Endothelial cell of umbilical vein (primary cell): ENCODE measurements at regions not wholly inside any gene's neighbourhood (a gene's known extent, or its start where the extent isn't known, plus 50 kb on each side); places are given as distances from the start of the nearest gene placed in this dataset.

Experiments
- BruUV-seq: library from RNA; stranded (reverse); fragments of 400-500 nt; replicated peaks from 2 replicates; lab custom pipeline; 2021; lab: Mats Ljungman, UMichigan
- CTCF ChIA-PET: fragments of 300-600, 350-600 bp; sonication (Branson Sonifier 250); formaldehyde crosslinking; loops from one replicate; lab custom pipeline; 2021; ENCODE audit warnings: antibody characterized with exemption, inconsistent platforms; lab: Charles Lee
- POLR2A ChIA-PET: fragments of 300-600, 350-600 bp; sonication (Branson Sonifier 250); formaldehyde crosslinking; loops from one replicate; lab custom pipeline; 2021; ENCODE audit warnings: antibody characterized with exemption, inconsistent platforms; lab: Charles Lee
- DNase-seq: peaks from one replicate; pipeline ENCODE4 v3.0.0-alpha.2; 2011; ENCODE audit warnings: low read depth, low spot score
- FAIRE-seq: peaks from 2 replicates; lab custom pipeline; 2011; peaks lifted over from hg19 to GRCh38; lab: Jason Lieb, UNC
- H2AFZ ChIP-seq: 2 replicates; pipeline ENCODE4 v1.6.0; 2012; ENCODE audit warnings: low read depth, low read length, control low read depth, inconsistent platforms
- H3K27ac ChIP-seq: 2 replicates; pipeline ENCODE4 v1.5.1; 2011; ENCODE audit warnings: low read depth, mild to moderate bottlenecking, control low read depth, low read length, moderate library complexity; ENCODE audit not compliant: insufficient read depth
- H3K27me3 ChIP-seq, 2 experiments: 2 replicates each; pipeline versions ENCODE4 v1.6.0 to v1.6.1; 2011; ENCODE audit warnings: low read length in 2 of 2, mixed read lengths in 1 of 2; ENCODE audit not compliant: control insufficient read depth in 2 of 2, insufficient read depth in 2 of 2
- H3K36me3 ChIP-seq, 2 experiments: 2 replicates in 1 of 2; 3 replicates in 1 of 2; pipeline ENCODE4 v1.5.1; 2011; ENCODE audit warnings: low read length in 2 of 2, mild to moderate bottlenecking in 1 of 2, moderate library complexity in 1 of 2; ENCODE audit not compliant: control insufficient read depth in 2 of 2, insufficient read depth in 2 of 2; ENCODE audit errors: extremely low read depth in 1 of 2
- H3K4me1 ChIP-seq: 3 replicates; pipeline ENCODE4 v1.5.1; 2011; ENCODE audit warnings: mild to moderate bottlenecking, low read length; ENCODE audit not compliant: control insufficient read depth, insufficient read depth; ENCODE audit errors: extremely low read depth
- H3K4me2 ChIP-seq: 2 replicates; pipeline ENCODE4 v1.6.1; 2011; ENCODE audit warnings: low read length, control low read depth, mixed read lengths; ENCODE audit not compliant: insufficient read depth
- H3K4me3 ChIP-seq, 3 experiments: fragments of 200-600 bp in 1 of 3; sonication (generic), shearing (Covaris generic) in 1 of 3; replicated peaks in 1 of 3; 2 replicates each; pipeline ENCODE4 v1.5.1; 2011 to 2016; ENCODE audit warnings: control low read depth in 3 of 3, low read length in 3 of 3, mild to moderate bottlenecking in 2 of 3, inconsistent platforms in 1 of 3, low read depth in 1 of 3, moderate library complexity in 1 of 3; ENCODE audit not compliant: insufficient read depth in 1 of 3
- H3K79me2 ChIP-seq: 2 replicates; pipeline ENCODE4 v1.6.0; 2012; ENCODE audit warnings: low read length, inconsistent platforms; ENCODE audit not compliant: control insufficient read depth, insufficient read depth
- H3K9ac ChIP-seq: replicated peaks from 2 replicates; pipeline ENCODE3; 2011; ENCODE audit warnings: low read length, control low read depth; ENCODE audit not compliant: insufficient read depth; ENCODE audit errors: extremely low read depth
- H3K9me1 ChIP-seq: replicated peaks from 3 replicates; pipeline ENCODE4 v1.6.0; 2011; ENCODE audit warnings: mild to moderate bottlenecking, low read length; ENCODE audit not compliant: control insufficient read depth, insufficient read depth; ENCODE audit errors: extremely low read depth
- H3K9me3 ChIP-seq: replicated peaks from 2 replicates; pipeline ENCODE4 v1.5.1; 2012; ENCODE audit warnings: low read length, inconsistent platforms; ENCODE audit not compliant: control insufficient read depth, insufficient read depth
- H4K20me1 ChIP-seq: replicated peaks from 2 replicates; pipeline ENCODE3; 2011; ENCODE audit warnings: mild to moderate bottlenecking, low read length; ENCODE audit not compliant: control insufficient read depth, insufficient read depth; ENCODE audit errors: extremely low read depth
- EZH2 ChIP-seq: IDR thresholded peaks from 2 replicates; pipeline ENCODE4 v1.6.1; 2012; ENCODE audit warnings: borderline replicate concordance, low read depth, mild to moderate bottlenecking, moderate library complexity, low read length, inconsistent platforms; ENCODE audit not compliant: severe bottlenecking
- FOS ChIP-seq: IDR thresholded peaks from 2 replicates; pipeline ENCODE4 v1.6.1; 2011; ENCODE audit warnings: mild to moderate bottlenecking, low read length, moderate library complexity, borderline replicate concordance; ENCODE audit not compliant: insufficient read depth
- GATA2 ChIP-seq: IDR thresholded peaks from 2 replicates; pipeline ENCODE4 v1.7.0; 2011; ENCODE audit warnings: low read depth, mild to moderate bottlenecking, moderate library complexity, mixed read lengths, low read length; ENCODE audit not compliant: insufficient read length, insufficient read depth
- JUN ChIP-seq: IDR thresholded peaks from 2 replicates; pipeline ENCODE4 v1.6.1; 2011; ENCODE audit warnings: borderline replicate concordance, low read depth; ENCODE audit not compliant: insufficient read length, insufficient read depth
- MYC ChIP-seq: IDR thresholded peaks from one replicate; pipeline ENCODE4 v1.6.1; 2011; ENCODE audit warnings: mild to moderate bottlenecking, low read depth, low read length
- POLR2A ChIP-seq: IDR thresholded peaks from 2 replicates; pipeline ENCODE4 v1.6.1; 2012; ENCODE audit warnings: low read depth, mild to moderate bottlenecking, control low read depth, low read length
- POLR2AphosphoS5 ChIP-seq: IDR thresholded peaks from 2 replicates; pipeline ENCODE4 v1.6.1; 2012; ENCODE audit warnings: low read depth, mild to moderate bottlenecking, control low read depth, low read length, moderate library complexity; ENCODE audit not compliant: insufficient read depth
- dilution Hi-C: fragments of 300-500 bp; cut with MboI; formaldehyde crosslinking; loops from one replicate; pipeline ENCODE4 v1.15.0; 2019; ENCODE audit warnings: low sequenced_read_pairs; ENCODE audit not compliant: extremely low pct_ligation_motif_present
- intact Hi-C: fragments of 100-400 bp; cut with micrococcal nuclease; formaldehyde crosslinking; loops from one replicate; pipeline ENCODE4 v1.10.0; 2022
- TF ChIP-seq, protein P1 (sequence below): IDR thresholded peaks from 2 replicates; pipeline ENCODE4 v1.6.1; 2011; ENCODE audit not compliant: insufficient read depth, insufficient read length
- TF ChIP-seq, protein P2 (sequence below), 2 donors: IDR thresholded peaks; 1 replicate in 1 of 2; 2 replicates in 1 of 2; pipeline ENCODE4 v1.5.1; 2011; ENCODE audit warnings: low read length in 2 of 2, mild to moderate bottlenecking in 2 of 2, moderate library complexity in 2 of 2, control low read depth in 1 of 2, inconsistent platforms in 1 of 2, low read depth in 1 of 2; ENCODE audit not compliant: insufficient read depth in 1 of 2; ENCODE audit errors: extremely low read depth in 1 of 2

DNA sequence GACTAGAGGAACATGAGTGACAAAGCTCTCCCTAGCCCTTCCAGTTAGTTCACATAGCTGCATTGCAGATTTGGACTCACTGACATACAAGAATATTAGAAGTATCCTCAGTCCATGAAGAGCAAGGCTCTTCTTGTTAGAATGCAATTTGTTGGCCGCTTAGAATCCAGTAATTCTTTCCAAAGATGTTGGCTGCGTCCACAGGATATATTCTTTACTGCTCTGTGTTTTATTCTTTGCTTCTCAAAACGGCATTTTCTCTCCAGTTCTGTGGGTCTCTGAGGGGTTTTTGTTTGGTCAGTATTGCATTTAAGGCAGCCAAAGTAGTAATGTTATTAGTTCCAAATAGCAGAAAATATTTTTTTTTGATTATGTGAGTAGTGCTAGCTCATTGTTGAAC lies 588.6 kb downstream of the DNAJB9 start:
- Histone ChIP-seq H3K9ac (no peak overlapping the region), H4K20me1 (no peaks in the 10 kb centered on the region), H3K27ac (no peak overlapping the region), H3K4me2 (no peak overlapping the region), H3K79me2 (no peaks in the 10 kb centered on the region), H3K4me3 (no peak overlapping the region), H3K27me3 (no peaks in the 10 kb centered on the region), H3K36me3 (no peaks in the 10 kb centered on the region), H2AFZ (no peak overlapping the region), H3K4me1 (no peaks in the 10 kb centered on the region), H3K9me3 (no peaks in the 10 kb centered on the region), H3K9me1 (no peaks in the 10 kb centered on the region)
- TF ChIP-seq FOS (no peak), POLR2AphosphoS5 (no peak), GATA2 (no peak), POLR2A (no peak), MYC (no peak), EZH2 (no peak), JUN (no peak)
- TF ChIP-seq, protein P1, sequence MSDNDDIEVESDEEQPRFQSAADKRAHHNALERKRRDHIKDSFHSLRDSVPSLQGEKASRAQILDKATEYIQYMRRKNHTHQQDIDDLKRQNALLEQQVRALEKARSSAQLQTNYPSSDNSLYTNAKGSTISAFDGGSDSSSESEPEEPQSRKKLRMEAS = no peak
- TF ChIP-seq, protein P2, sequence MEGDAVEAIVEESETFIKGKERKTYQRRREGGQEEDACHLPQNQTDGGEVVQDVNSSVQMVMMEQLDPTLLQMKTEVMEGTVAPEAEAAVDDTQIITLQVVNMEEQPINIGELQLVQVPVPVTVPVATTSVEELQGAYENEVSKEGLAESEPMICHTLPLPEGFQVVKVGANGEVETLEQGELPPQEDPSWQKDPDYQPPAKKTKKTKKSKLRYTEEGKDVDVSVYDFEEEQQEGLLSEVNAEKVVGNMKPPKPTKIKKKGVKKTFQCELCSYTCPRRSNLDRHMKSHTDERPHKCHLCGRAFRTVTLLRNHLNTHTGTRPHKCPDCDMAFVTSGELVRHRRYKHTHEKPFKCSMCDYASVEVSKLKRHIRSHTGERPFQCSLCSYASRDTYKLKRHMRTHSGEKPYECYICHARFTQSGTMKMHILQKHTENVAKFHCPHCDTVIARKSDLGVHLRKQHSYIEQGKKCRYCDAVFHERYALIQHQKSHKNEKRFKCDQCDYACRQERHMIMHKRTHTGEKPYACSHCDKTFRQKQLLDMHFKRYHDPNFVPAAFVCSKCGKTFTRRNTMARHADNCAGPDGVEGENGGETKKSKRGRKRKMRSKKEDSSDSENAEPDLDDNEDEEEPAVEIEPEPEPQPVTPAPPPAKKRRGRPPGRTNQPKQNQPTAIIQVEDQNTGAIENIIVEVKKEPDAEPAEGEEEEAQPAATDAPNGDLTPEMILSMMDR (IDR thresholded peaks at IDR 0.05; ENCODE audit: extremely low read depth in 1 of 2, insufficient read depth in 1 of 2, low read depth in 1 of 2, low read length in 2 of 2) = no peak
- no TSS peak for BruUV-seq
- dilution Hi-C loops (no loop called here), intact Hi-C loops (no loop called here)
- DNase-seq (no peak), FAIRE-seq (no peak)
- ChIA-PET POLR2A (interaction anchor here (0.6 kb wide), 1 partner anchor 575 kb away, joined by 3 read pairs; no protein-coding TSS in a partner anchor), CTCF (no interaction called here)
